Pancreas (tissue), 10 donors: ENCODE measurements at regions not wholly inside any gene's neighbourhood (a gene's known extent, or its start where the extent isn't known, plus 50 kb on each side); places are given as distances from the start of the nearest gene placed in this dataset.

Source experiments
- ATAC-seq, 4 donors: fragments of 200-7000 bp; cut with Tn5 transposase; one replicate each; pipeline versions ENCODE4 v1.8.0 to v1.9.1; 2020; ENCODE audit warnings: mild to moderate bottlenecking in 4 of 4, moderate library complexity in 4 of 4
- DNase-seq, 6 donors: peaks; one replicate each; pipeline ENCODE4 v3.0.0-alpha.2; 2020
- FAIRE-seq: peaks from 2 replicates; lab custom pipeline; 2012; peaks lifted over from hg19 to GRCh38; lab: Jason Lieb, UNC
- H3K27ac ChIP-seq, 4 donors: fragments of 200-600 bp; sonication (generic); 1 replicate in 3 of 4; 2 replicates in 1 of 4; pipeline versions ENCODE4 v1.5.0 to v1.8.0; 2020
- H3K27me3 ChIP-seq, 4 donors: fragments of 200-600 bp; one replicate each; pipeline ENCODE4 v1.8.0; 2021
- H3K36me3 ChIP-seq, 3 donors: fragments of 200-600 bp; sonication (generic) in 1 of 3; one replicate each; pipeline versions ENCODE4 v1.5.0 to v1.8.0; 2020 to 2021
- H3K4me1 ChIP-seq, 3 donors: fragments of 200-600 bp; one replicate each; pipeline ENCODE4 v1.8.0; 2021
- H3K4me3 ChIP-seq, 4 donors: fragments of 200-600 bp; sonication (generic) in 2 of 4; one replicate each; pipeline versions ENCODE4 v1.5.0 to v1.8.0; 2020 to 2021
- H3K9me3 ChIP-seq, 4 donors: fragments of 200-600 bp; one replicate each; pipeline ENCODE4 v1.8.0; 2021
- CTCF ChIP-seq, 4 donors: fragments of 200-600 bp; sonication (generic) in 3 of 4; IDR thresholded peaks; one replicate each; pipeline versions ENCODE4 v1.5.0 to v1.8.0; 2021; ENCODE audit warnings: antibody characterized with exemption in 4 of 4
- WGBS, 2 donors: extraction: QIAGEN DNeasy Blood & Tissue Kit; methylation state at CpG; one replicate each; pipeline ENCODE4 v1.1.7; 2013; 5-methylcytosine and 5-hydroxymethylcytosine counted together
- intact Hi-C, 3 donors: fragments of 100-400 bp; cut with DNase I; formaldehyde crosslinking; loops; one replicate each; pipeline versions ENCODE4 v1.11.1 to v1.14.2; 2022
- donor health status: healthy with polysubstance abuse.
- donor health status: DM: no; HTN: no; CAD: no; lungs with moderate emphysema.
- donor health status: DM: no; HTN: no; CAD: no.
- donor health status: control.
- donor health status: control.
- donor health status: Bipolar disorder and iron deficiency.
- donor health status: DM: yes; HTN: yes; CAD: no.
- donor health status: DM: no; HTN: no; CAD: no.
- donor health status: DM: no; HTN: no; CAD: no.
- donor health status: DM: yes; HTN: yes; CAD: no.

GRCh38 chr4:79182209-79182608 lies 143.7 kb downstream of the NAA11 start:
- no peak for TF ChIP-seq CTCF (IDR thresholded peaks at IDR 0.05)
- intact Hi-C loops, result no loop called here

GRCh38 chr4:79181190-79181589 lies 144.7 kb downstream of the NAA11 start:
- Histone ChIP-seq H3K27ac (no peak overlapping the region), H3K27me3 (no peaks in the 10 kb centered on the region), H3K36me3 (no peaks in the 10 kb centered on the region), H3K9me3 (no peaks in the 10 kb centered on the region), H3K4me1 (no peaks in the 10 kb centered on the region), H3K4me3 (no peak overlapping the region)
- TF ChIP-seq CTCF (IDR thresholded peaks at IDR 0.05), result no peak
- DNase-seq (no peak), ATAC-seq (no peak), FAIRE-seq (no peak)
- intact Hi-C loops, result no loop called here
- 87 to 93% methylated on average over 7 of the region's 7 CpGs for WGBS, 2 donors

More at GRCh38 chr4:79182209-79182608, 143.7 kb downstream of the NAA11 start:
- Histone ChIP-seq H3K27ac (no peak overlapping the region), H3K4me1 (no peaks in the 10 kb centered on the region), H3K27me3 (no peaks in the 10 kb centered on the region), H3K4me3 (no peak overlapping the region), H3K36me3 (no peaks in the 10 kb centered on the region), H3K9me3 (no peaks in the 10 kb centered on the region)
- DNase-seq (no peak), FAIRE-seq (no peak), ATAC-seq (no peak)
- 27 to 40% methylated on average over 3 of the region's 3 CpGs for WGBS, 2 donors

- no peak for TF ChIP-seq CTCF (IDR thresholded peaks at IDR 0.05)
- FAIRE-seq, result no peak
Measured at GRCh38 chr4:79178760-79179159, 147.1 kb downstream of the NAA11 start.

GRCh38 chr4:79177388-79177787 lies 148.5 kb downstream of the NAA11 start:
- no peaks in the 10 kb centered on the region for H3K4me1 ChIP-seq
- no peak overlapping the region for H3K4me3 ChIP-seq
- FAIRE-seq (no peak), ATAC-seq (no peak), DNase-seq (no peak)
- no peaks in the 10 kb centered on the region for H3K36me3 ChIP-seq
- no peaks in the 10 kb centered on the region for H3K27me3 ChIP-seq
- TF ChIP-seq CTCF (IDR thresholded peaks at IDR 0.05), result no peak
- H3K27ac ChIP-seq, result no peak overlapping the region
- intact Hi-C loops, result no loop called here
- no peaks in the 10 kb centered on the region for H3K9me3 ChIP-seq

More at GRCh38 chr4:79178760-79179159, 147.1 kb downstream of the NAA11 start:
- ATAC-seq (no peak), DNase-seq (no peak)
- Histone ChIP-seq H3K36me3 (no peaks in the 10 kb centered on the region), H3K27me3 (no peaks in the 10 kb centered on the region), H3K4me3 (no peak overlapping the region), H3K4me1 (no peaks in the 10 kb centered on the region), H3K27ac (no peak overlapping the region), H3K9me3 (no peaks in the 10 kb centered on the region)
- intact Hi-C loops, result no loop called here

- WGBS, 2 donors, result 72 to 78% methylated on average over 4 of the region's 4 CpGs
- H3K27ac ChIP-seq, result no peak overlapping the region
- intact Hi-C loops, result no loop called here
- FAIRE-seq (no peak), ATAC-seq (no peak), DNase-seq (no peak)
- H3K27me3 ChIP-seq, result no peaks in the 10 kb centered on the region
- H3K4me1 ChIP-seq, result no peaks in the 10 kb centered on the region
- no peak overlapping the region for H3K4me3 ChIP-seq
- no peak for TF ChIP-seq CTCF (IDR thresholded peaks at IDR 0.05)
- no peaks in the 10 kb centered on the region for H3K9me3 ChIP-seq
- no peaks in the 10 kb centered on the region for H3K36me3 ChIP-seq
Measured at GRCh38 chr4:79176351-79176750, 149.5 kb downstream of the NAA11 start.
